Breast epithelium (tissue), 4 donors: ENCODE measurements at regions not wholly inside any gene's neighbourhood (a gene's known extent, or its start where the extent isn't known, plus 50 kb on each side); places are given as distances from the start of the nearest gene placed in this dataset.
A peak's percentile ranks its signal among the peaks of the same experiment; 100 is the strongest.

Experiments used
- DNase-seq, 2 donors: peaks; one replicate each; pipeline ENCODE4 v3.0.0-alpha.2; 2019; ENCODE audit warnings: low spot score in 2 of 2
- H3K27ac ChIP-seq, 2 donors: fragments of 200-600 bp; sonication (generic) in 1 of 2; one replicate each; pipeline ENCODE4 v1.5.1; 2016 to 2019; ENCODE audit warnings: mild to moderate bottlenecking in 1 of 2
- H3K27me3 ChIP-seq, 2 donors: fragments of 200-600 bp; sonication (generic) in 1 of 2; one replicate each; pipeline versions ENCODE4 v1.5.1 to v1.6.0; 2017 to 2019; ENCODE audit warnings: control low read depth in 1 of 2, mild to moderate bottlenecking in 1 of 2
- H3K36me3 ChIP-seq: fragments of 200-600 bp; one replicate; pipeline ENCODE4 v1.5.1; 2019
- H3K4me1 ChIP-seq, 2 donors: fragments of 200-600 bp; sonication (generic); one replicate each; pipeline ENCODE4 v1.5.1; 2016 to 2019; ENCODE audit warnings: control low read depth in 1 of 2
- H3K4me3 ChIP-seq, 3 donors: fragments of 200-600 bp; sonication (generic); 1 replicate in 2 of 3; 2 replicates in 1 of 3; pipeline ENCODE4 v1.5.1; 2016 to 2019; ENCODE audit warnings: mild to moderate bottlenecking in 3 of 3, moderate library complexity in 2 of 3
- H3K9me3 ChIP-seq, 2 donors: fragments of 200-600 bp; sonication (generic) in 1 of 2; one replicate each; pipeline ENCODE4 v1.5.1; 2016 to 2019; ENCODE audit warnings: control low read depth in 1 of 2
- POLR2A ChIP-seq: fragments of 450-650 bp; IDR thresholded peaks from one replicate; pipeline ENCODE4 v1.6.1; 2016; ENCODE audit warnings: antibody characterized with exemption, mild to moderate bottlenecking, moderate library complexity
- POLR2AphosphoS5 ChIP-seq, 3 donors: sonication (generic); formaldehyde crosslinking; IDR thresholded peaks; one replicate each; pipeline ENCODE4 v1.6.1; 2017; ENCODE audit warnings: antibody characterized with exemption in 3 of 3
- intact Hi-C: fragments of 100-400 bp; cut with DNase I; formaldehyde crosslinking; loops from one replicate; pipeline ENCODE4 v1.15.1; 2023; ENCODE audit warnings: low total_unique reads
- TF ChIP-seq, protein P1 (sequence below), 3 donors: fragments of 450-650 bp; IDR thresholded peaks; one replicate each; pipeline ENCODE4 v1.5.1; 2016 to 2017; ENCODE audit warnings: antibody characterized with exemption in 3 of 3, mild to moderate bottlenecking in 3 of 3, moderate library complexity in 3 of 3

DNA sequence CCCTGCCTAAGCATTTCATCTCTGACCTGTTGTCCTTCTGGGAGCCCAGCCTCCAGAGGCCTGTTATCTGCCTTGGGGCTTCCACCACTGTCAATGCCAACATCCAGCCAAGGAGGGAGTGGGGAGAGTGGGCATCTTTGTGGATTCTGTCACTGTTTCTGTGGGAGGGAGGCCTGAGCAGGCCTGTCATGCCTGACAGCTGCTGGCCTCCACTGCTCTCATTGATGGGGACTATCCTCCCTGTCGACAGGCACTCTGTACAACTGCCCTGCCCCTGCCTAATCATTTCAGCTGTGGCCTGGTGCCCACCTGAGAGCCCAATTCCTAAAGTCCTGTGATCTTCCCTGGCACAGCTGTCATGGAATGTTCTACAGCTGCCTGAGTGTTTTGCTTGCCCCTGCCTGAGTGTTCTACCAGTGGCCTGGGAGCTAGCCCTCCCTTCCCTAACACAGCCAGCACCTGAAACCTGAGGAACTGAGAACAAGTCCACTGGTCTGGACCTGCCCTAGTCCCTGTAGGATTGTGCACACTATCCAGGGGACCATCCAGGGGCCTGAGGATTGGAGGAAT lies 145.3 kb downstream of the FAM83B start:
- DNase-seq: no peak
- no peaks in the 10 kb centered on the region for H3K27me3 ChIP-seq
- intact Hi-C loops: no loop called here
- no peak overlapping the region for H3K27ac ChIP-seq
- TF ChIP-seq, protein P1, sequence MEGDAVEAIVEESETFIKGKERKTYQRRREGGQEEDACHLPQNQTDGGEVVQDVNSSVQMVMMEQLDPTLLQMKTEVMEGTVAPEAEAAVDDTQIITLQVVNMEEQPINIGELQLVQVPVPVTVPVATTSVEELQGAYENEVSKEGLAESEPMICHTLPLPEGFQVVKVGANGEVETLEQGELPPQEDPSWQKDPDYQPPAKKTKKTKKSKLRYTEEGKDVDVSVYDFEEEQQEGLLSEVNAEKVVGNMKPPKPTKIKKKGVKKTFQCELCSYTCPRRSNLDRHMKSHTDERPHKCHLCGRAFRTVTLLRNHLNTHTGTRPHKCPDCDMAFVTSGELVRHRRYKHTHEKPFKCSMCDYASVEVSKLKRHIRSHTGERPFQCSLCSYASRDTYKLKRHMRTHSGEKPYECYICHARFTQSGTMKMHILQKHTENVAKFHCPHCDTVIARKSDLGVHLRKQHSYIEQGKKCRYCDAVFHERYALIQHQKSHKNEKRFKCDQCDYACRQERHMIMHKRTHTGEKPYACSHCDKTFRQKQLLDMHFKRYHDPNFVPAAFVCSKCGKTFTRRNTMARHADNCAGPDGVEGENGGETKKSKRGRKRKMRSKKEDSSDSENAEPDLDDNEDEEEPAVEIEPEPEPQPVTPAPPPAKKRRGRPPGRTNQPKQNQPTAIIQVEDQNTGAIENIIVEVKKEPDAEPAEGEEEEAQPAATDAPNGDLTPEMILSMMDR (IDR thresholded peaks at IDR 0.05): no peak
- TF ChIP-seq POLR2A (no peak), POLR2AphosphoS5 (IDR thresholded peaks at IDR 0.05) (no peak)
- no peak overlapping the region for H3K4me3 ChIP-seq
- no peaks in the 10 kb centered on the region for H3K36me3 ChIP-seq
- peaks cover 0 to 7% of the 10 kb centered on the region in 2 donors for H3K9me3 ChIP-seq
- no peaks in the 10 kb centered on the region for H3K4me1 ChIP-seq

DNA sequence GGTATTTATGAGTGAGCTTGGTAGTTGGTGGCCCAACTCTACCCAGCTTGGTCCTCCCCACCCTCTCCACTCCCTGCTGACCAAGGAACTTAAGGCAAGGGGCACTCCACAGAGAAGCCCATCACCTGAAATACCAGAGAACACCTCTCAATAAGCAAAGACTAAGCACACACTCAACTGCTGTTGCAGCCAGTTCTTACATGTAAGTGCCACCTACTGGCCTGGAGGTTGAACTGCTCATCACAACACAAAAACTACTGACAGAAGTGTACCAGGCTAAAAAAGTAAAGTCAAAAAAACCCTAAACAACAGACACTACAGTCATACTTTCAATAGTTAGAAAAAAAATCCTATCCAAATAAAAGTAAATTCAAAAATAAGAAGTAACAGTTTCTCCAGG lies 146.2 kb downstream of the FAM83B start:
- Histone ChIP-seq H3K9me3 (peaks cover 0 to 7% of the 10 kb centered on the region in 2 donors), H3K36me3 (no peaks in the 10 kb centered on the region), H3K27ac (no peak overlapping the region), H3K27me3 (no peaks in the 10 kb centered on the region), H3K4me3 (no peak overlapping the region), H3K4me1 (no peaks in the 10 kb centered on the region)
- TF ChIP-seq, protein P1 (IDR thresholded peaks at IDR 0.05): peak in 2 of 3 donors; percentile 12 to 43
- TF ChIP-seq POLR2AphosphoS5 (IDR thresholded peaks at IDR 0.05) (no peak), POLR2A (no peak)
- intact Hi-C loops: no loop called here
- no peak for DNase-seq

DNA sequence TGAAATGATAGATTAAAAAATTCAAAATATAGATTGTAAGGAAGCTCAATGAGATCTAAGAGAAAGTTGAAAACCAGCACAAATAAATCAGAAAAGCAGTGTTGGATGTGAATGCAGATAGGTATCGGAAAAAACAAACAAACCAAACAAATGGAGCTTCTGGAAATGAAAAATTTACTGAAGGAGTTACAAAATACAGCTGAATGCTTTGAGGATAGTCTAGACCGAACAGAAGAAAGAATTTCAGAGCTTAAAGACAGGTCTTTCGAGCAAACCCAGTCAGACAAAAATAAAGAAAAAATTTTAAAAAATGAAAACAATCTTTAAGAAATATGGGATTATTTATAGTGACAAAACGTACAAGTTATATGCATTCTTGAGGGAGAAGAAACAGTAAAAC lies 146.7 kb downstream of the FAM83B start:
- H3K4me3 ChIP-seq: no peak overlapping the region
- peaks cover 0 to 7% of the 10 kb centered on the region in 2 donors for H3K9me3 ChIP-seq
- intact Hi-C loops: no loop called here
- H3K27me3 ChIP-seq: no peaks in the 10 kb centered on the region
- no peaks in the 10 kb centered on the region for H3K4me1 ChIP-seq
- H3K36me3 ChIP-seq: no peaks in the 10 kb centered on the region
- DNase-seq: no peak
- TF ChIP-seq, protein P1 (IDR thresholded peaks at IDR 0.05): no peak
- TF ChIP-seq POLR2AphosphoS5 (IDR thresholded peaks at IDR 0.05) (no peak), POLR2A (no peak)
- H3K27ac ChIP-seq: no peak overlapping the region

DNA sequence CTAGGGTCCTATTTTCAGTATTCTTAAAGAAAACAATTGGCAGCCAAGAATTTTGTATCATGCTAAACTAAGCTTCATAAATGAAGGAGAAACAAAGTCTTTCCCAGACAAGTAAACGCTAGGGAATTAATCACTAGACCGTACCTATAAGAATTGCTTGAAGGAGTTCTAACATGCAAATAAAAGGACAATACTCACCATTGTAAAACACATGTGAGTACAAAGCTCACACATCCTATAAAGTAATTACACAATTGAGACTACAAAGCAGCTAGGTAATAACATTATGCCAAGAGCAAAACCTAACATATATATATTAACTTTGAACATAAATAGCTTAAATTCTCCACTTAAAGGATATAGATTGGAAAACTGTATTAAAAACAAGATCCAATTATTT lies 147.4 kb downstream of the FAM83B start:
- Histone ChIP-seq H3K4me3 (no peak overlapping the region), H3K4me1 (no peaks in the 10 kb centered on the region), H3K36me3 (no peaks in the 10 kb centered on the region), H3K27me3 (no peaks in the 10 kb centered on the region), H3K9me3 (peaks cover 0 to 7% of the 10 kb centered on the region in 2 donors), H3K27ac (no peak overlapping the region)
- intact Hi-C loops: no loop called here
- no peak for DNase-seq
- no peak for TF ChIP-seq POLR2A
- TF ChIP-seq POLR2AphosphoS5 (IDR thresholded peaks at IDR 0.05): no peak
- TF ChIP-seq, protein P1 (IDR thresholded peaks at IDR 0.05): no peak

DNA sequence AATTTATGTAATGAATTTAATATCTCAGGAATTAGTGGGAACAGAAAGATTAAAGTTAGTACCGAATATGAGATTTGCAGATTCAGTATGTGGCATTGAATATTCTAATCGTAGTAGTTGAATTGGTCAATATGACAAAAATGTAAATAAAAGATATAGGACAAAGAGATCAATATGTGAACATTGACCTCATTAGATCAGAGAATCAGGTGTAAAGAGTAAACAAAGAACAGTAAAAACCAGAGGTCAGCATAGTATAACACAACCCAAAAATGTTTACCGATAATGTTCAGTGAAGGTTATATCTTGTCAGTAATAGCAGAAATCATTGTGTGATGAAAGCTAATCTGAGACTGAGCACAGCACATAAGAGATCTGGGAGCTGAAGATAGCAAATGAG lies 152.0 kb downstream of the FAM83B start:
- Histone ChIP-seq H3K36me3 (no peaks in the 10 kb centered on the region), H3K27me3 (no peaks in the 10 kb centered on the region), H3K27ac (no peak overlapping the region), H3K9me3 (peaks cover 0 to 6% of the 10 kb centered on the region in 2 donors), H3K4me3 (no peak overlapping the region), H3K4me1 (no peaks in the 10 kb centered on the region)
- DNase-seq: no peak
- intact Hi-C loops: no loop called here
- TF ChIP-seq, protein P1 (IDR thresholded peaks at IDR 0.05): no peak
- no peak for TF ChIP-seq POLR2AphosphoS5 (IDR thresholded peaks at IDR 0.05)
- TF ChIP-seq POLR2A: no peak
